HCT116 (cell line): ENCODE measurements at regions not wholly inside any gene's neighbourhood (a gene's known extent, or its start where the extent isn't known, plus 50 kb on each side); places are given as distances from the start of the nearest gene placed in this dataset.

Source experiments
- CTCF ChIP-seq, 3 experiments: fragments of 200-600 bp in 1 of 3; sonication (generic) in 1 of 3; IDR thresholded peaks in 2 of 3; conservative IDR thresholded peaks in 1 of 3; 2 replicates each; pipeline ENCODE4 v1.5.1; 2012 to 2017; ENCODE audit warnings: low read depth in 2 of 3, low read length in 2 of 3, antibody characterized with exemption in 1 of 3, borderline replicate concordance in 1 of 3, control low read depth in 1 of 3, mild to moderate bottlenecking in 1 of 3, mixed read lengths in 1 of 3, mixed run types in 1 of 3, moderate library complexity in 1 of 3; ENCODE audit not compliant: insufficient read depth in 1 of 3
- JUND ChIP-seq: IDR thresholded peaks from 2 replicates; pipeline ENCODE4 v1.6.1; 2012
- POLR2A ChIP-seq: IDR thresholded peaks from 2 replicates; pipeline ENCODE4 v1.7.0; 2011; ENCODE audit warnings: borderline replicate concordance; ENCODE audit not compliant: insufficient read depth, insufficient read length; ENCODE audit errors: extremely low read depth

- TF ChIP-seq CTCF (IDR thresholded peaks at IDR 0.05 in 2 of 3, conservative IDR thresholded peaks at IDR 0.05 in 1 of 3; ENCODE audit: borderline replicate concordance in 1 of 3, insufficient read depth in 1 of 3, low read depth in 2 of 3, low read length in 2 of 3), result no peak
- no peak for TF ChIP-seq POLR2A
- TF ChIP-seq JUND, result no peak
Observed at GRCh38 chr15:56792211-56792610, 58.9 kb upstream of the ZNF280D start.
